ENCODE measurements at regions not wholly inside any gene's neighbourhood (a gene's known extent, or its start where the extent isn't known, plus 50 kb on each side); places are given as distances from the start of the nearest gene placed in this dataset.

GRCh38 chr5:17157294-17157693, 60.1 kb upstream of the BASP1 start:
- no peaks in the 10 kb centered on the region for H3K9me3 ChIP-seq
- no peaks in the 10 kb centered on the region for H3K36me3 ChIP-seq
- H3K27me3 ChIP-seq = no peaks in the 10 kb centered on the region
- H3K4me3 ChIP-seq = no peak overlapping the region
- no peaks in the 10 kb centered on the region for H3K4me1 ChIP-seq
- DNase-seq (ENCODE audit: low spot score) = no peak
- TF ChIP-seq CTCF (IDR thresholded peaks at IDR 0.05) = no peak
- no peak overlapping the region for H3K27ac ChIP-seq

GRCh38 chr5:17157916-17158529, 59.4 kb upstream of the BASP1 start:
- Histone ChIP-seq H3K4me3 (no peak overlapping the region), H3K27ac (no peak overlapping the region), H3K27me3 (no peaks in the 10 kb centered on the region), H3K9me3 (no peaks in the 10 kb centered on the region), H3K36me3 (no peaks in the 10 kb centered on the region), H3K4me1 (no peaks in the 10 kb centered on the region)
- no peak for TF ChIP-seq CTCF (IDR thresholded peaks at IDR 0.05)
- no peak for DNase-seq (ENCODE audit: low spot score)

GRCh38 chr5:17160756-17161040, 56.7 kb upstream of the BASP1 start:
- Histone ChIP-seq H3K36me3 (no peaks in the 10 kb centered on the region), H3K9me3 (no peaks in the 10 kb centered on the region), H3K4me1 (no peaks in the 10 kb centered on the region), H3K27ac (no peak overlapping the region), H3K27me3 (no peaks in the 10 kb centered on the region), H3K4me3 (no peak overlapping the region)
- no peak for DNase-seq (ENCODE audit: low spot score)
- TF ChIP-seq CTCF (IDR thresholded peaks at IDR 0.05) = no peak

- Histone ChIP-seq H3K27me3 (no peaks in the 10 kb centered on the region), H3K27ac (no peak overlapping the region), H3K4me3 (no peak overlapping the region), H3K9me3 (no peaks in the 10 kb centered on the region), H3K4me1 (no peaks in the 10 kb centered on the region), H3K36me3 (no peaks in the 10 kb centered on the region)
- DNase-seq (ENCODE audit: low spot score) = no peak
- TF ChIP-seq CTCF (IDR thresholded peaks at IDR 0.05) = no peak
Observed at GRCh38 chr5:17161662-17162061, 55.8 kb upstream of the BASP1 start.

GRCh38 chr5:17163221-17163620, 54.2 kb upstream of the BASP1 start:
- TF ChIP-seq CTCF (IDR thresholded peaks at IDR 0.05) = no peak
- Histone ChIP-seq H3K27me3 (no peaks in the 10 kb centered on the region), H3K4me1 (no peaks in the 10 kb centered on the region), H3K27ac (no peak overlapping the region), H3K36me3 (no peaks in the 10 kb centered on the region), H3K9me3 (no peaks in the 10 kb centered on the region), H3K4me3 (no peak overlapping the region)
- DNase-seq (ENCODE audit: low spot score) = no peak

GRCh38 chr5:17167171-17167891, 50.1 kb upstream of the BASP1 start:
- Histone ChIP-seq H3K9me3 (no peaks in the 10 kb centered on the region), H3K36me3 (no peaks in the 10 kb centered on the region), H3K27me3 (no peaks in the 10 kb centered on the region), H3K4me1 (peaks cover 0 to 14% of the 10 kb centered on the region in 2 donors), H3K4me3 (no peak overlapping the region), H3K27ac (no peak overlapping the region)
- TF ChIP-seq CTCF (IDR thresholded peaks at IDR 0.05) = no peak
- no peak for DNase-seq (ENCODE audit: low spot score)

Data from right atrium auricular region (tissue), 2 donors.